Stimulated activated CD4-positive, alpha-beta T cell treated with anti-CD3 and anti-CD28 coated beads, Interleukin-2, amount 100 ng/mL, for 48 hours (primary cell): ENCODE measurements at regions not wholly inside any gene's neighbourhood (a gene's known extent, or its start where the extent isn't known, plus 50 kb on each side); places are given as distances from the start of the nearest gene placed in this dataset.

Experiments
- DNase-seq, 2 donors: peaks; one replicate each; pipeline ENCODE4 v3.0.0-alpha.2; 2020

DNA sequence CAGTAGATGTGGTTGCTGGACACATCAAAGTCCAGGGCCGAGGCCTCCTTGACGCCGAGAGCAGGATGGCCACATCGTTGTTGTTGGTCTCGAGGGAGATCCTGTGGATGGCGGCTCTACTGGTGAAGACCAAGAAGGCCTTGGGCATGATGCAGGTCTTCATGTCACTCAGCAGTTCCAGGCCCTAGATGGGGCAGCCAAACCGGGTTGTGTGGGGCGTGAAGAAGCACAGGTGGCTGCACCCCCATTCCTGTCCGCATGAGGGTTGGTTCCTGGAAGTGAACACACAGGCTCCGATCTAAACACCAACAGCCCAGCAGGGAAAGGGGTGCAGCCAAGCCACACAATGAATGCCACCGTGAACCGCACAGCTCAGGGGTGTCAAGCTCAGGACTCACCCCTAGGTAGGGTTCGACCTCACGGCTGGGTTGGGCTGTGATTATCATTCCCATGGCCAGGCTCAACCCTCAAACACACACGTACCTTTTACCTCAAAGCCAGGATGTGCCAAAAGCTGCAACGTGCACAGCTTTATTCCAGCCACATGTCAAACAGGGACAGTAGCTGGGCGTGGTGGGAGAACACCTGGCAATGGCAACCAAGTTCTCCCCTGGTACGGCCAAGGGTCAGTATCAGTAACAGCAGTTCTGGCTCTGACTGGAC lies 132.3 kb downstream of the CRYBB2 start:
- no peak for DNase-seq

DNA sequence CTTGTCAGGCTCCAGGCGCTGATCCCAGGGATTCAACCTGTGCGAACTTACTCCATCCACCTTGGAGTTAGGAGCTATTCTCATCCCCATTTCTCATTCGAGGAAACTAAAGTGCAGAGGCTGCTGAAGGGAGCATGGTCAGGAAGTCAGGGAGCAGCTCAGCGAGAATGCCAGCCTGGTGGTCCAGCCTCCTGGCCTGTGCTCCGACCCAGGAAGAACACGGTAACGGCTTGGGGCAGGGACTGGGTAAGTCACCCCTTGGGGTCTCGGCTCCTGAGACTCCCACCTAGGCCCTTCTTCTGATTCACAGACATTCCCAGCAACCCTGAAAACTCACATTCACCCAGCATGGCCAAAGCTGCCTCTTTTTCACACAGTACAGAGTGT lies 132.8 kb downstream of the CRYBB2 start:
- no peak for DNase-seq

DNA sequence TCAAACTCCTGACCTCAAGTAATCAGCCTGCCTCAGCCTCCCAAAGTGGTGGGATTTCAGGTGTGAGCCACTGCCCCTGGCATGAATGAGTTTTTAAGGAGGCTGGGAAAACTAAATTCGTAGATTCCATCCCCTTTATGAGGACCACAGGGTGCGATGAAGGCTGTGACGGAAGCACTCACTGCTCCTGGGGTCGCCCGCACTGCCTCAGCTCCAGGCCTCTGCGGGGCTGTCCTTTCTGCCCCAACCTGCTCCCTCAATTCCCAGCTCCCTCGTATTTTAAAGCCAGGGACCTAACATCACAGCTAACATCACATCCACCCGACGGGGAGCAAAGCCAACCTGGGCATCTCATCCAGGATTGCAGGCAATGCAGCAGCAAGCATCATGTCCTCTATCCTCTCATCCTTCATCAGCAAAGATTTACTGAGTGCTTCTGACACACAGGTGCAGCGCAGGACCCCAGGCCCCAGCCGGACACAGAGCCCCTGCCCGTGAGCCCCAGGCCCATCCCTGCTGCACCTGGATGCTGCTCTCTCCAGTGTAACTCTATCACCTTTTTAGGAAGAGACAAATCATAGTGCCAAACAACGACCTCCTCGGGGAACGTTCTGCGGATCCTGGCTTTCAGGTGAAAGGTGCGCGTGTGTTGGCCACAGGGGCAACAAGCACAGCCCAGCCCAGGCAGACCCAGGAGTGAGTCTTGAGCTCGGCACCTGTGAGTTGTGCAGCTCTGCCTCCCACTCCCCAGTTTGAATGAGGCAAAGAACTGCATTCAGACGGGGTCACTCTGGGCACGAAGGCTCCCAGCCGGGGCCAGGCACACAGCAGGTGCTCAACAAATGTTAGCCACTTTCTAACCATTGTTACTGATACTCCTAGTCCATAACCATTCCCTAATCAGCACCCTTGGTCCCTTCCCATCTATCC lies 134.3 kb downstream of the CRYBB2 start:
- DNase-seq, result no peak

DNA sequence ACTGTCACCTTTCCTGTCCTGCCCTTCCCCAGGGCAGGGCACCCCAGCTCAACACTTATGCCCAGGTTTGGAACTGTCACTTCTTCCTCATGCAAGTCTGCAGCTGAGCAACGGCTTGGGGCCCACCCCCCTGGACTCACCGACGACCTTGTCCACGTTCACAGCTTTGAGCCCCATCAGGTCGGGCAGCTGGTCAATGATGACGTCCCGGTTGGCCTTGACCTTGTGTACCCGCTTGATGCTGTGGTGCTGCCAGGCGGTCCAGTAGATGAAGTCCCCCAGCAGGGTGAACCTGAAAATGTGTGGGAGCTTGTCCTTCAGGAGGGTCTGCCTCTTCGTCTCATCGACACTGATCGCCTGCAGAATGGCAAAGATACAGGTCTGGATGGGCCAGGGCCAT lies 135.0 kb downstream of the CRYBB2 start:
- no peak for DNase-seq

DNA sequence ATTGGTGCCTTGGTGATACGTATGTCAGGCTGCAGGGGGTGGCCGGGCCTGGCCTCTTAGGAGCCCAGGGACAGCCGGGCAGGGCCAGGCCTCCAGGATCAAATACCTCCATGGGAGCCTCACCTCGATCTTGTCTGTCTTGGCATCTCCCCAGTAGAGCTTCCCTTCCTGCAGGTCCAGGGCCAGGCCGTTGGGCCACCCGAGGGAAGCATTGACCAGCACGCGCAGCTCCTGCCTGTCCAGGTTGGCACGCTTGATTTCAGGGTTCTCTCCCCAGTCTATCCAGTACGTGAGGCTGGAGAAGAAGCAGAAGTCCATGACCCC lies 137.7 kb downstream of the CRYBB2 start:
- no peak for DNase-seq

DNA sequence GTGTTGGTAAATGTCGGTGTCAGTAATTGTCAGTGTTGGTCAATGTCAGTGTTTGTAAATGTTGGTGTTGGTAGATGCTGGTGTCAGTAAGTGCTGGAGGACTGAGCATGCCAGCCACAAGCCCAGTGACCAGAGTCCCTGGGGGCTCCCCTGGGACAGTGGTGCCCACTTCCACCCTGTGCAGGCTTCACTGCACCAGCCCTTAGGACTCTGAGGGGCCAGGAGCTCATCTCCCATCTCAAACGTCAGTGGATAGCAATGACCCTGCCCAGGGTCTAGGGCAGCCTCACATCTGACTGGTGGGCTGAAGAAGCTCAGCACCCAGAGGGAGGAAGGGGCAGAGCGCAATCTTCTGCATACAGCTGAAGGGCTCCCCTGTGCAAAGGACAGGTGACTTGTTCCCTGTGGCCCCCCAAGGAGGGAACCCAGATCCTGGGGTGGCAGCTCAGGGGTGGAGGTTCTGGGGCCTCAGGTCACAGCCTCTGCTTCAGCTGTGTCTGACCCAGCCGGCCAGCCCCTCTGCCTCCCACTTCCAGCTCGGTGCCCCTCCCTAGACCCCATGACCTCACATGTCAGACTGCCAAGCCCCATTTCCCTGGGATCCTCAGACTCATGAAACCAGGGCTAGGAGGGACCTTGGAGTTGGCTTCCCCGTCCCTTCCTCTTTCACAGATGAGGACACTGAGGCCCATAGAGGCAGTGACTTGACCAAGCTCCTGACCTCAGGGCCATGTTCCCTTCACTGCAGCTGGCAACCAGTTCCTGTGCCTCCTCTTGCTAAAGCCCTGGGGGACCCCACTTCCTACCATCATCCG lies 138.4 kb downstream of the CRYBB2 start:
- no peak for DNase-seq

DNA sequence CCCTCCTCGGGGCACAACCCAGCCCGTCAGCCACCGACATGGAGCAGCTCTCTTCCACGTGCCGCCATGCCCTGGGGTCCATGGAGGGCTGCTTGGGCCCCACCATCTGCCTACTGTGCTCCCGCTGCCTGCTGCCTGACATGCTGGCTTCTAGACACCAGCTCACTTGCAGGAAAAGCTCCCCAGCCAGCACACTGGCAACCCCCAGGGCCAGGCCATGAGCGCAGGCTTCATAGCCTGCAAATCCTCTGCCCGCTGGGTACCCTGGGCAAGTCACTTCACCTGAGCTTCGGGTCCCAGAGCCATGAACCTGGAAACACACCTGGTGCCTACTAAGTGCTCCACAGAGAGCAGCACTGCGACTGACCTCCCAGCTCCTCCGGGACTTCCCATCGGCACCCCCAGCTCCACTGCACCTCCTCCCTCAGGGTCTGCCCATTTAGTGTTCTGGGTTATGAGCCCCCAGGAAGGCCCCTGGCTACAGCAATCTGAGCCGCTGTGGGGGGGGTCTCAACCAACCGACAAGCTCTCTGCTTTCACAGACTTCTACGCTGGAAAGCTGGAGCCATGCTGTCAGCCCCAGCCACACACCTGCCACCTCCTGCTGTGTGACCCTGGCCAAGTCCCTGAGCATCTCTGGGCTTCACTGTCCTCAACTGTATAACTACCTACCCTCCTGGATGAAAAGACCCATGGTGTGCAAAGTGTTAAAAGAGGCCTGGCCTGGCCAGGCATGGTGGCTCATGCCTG lies 139.2 kb downstream of the CRYBB2 start:
- DNase-seq, result no peak

DNA sequence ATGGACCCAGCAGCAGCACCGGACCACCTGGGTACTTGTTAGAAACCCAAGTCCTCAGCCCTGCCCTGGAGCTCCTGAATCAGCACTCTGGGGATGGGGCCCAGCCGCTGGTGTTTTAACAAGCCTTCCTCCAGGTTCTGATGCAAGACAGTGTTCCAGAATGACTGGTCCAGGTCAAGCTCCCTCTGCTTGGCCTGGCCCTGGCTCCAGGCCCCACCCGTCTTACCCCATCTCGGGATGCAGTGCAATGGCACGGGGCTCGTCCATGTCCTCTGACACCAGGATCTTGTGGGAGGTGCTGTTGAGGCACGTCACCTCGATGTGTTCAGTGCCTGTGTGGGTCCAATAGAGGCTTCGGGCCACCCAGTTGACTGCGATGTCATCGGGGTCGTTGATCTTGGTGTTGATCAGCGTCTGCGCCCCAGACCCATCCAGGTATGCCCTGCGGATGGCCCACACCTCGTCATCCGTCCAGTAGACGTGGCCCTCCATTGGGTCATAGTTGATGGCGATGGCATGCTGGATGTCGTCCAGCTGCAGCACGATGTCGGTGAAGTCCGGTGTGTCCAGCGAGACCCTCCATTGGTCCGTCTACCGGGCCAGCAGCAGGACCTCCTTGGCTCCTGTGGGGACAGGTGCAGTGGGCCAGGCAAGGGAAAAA lies 140.3 kb downstream of the CRYBB2 start:
- no peak for DNase-seq

DNA sequence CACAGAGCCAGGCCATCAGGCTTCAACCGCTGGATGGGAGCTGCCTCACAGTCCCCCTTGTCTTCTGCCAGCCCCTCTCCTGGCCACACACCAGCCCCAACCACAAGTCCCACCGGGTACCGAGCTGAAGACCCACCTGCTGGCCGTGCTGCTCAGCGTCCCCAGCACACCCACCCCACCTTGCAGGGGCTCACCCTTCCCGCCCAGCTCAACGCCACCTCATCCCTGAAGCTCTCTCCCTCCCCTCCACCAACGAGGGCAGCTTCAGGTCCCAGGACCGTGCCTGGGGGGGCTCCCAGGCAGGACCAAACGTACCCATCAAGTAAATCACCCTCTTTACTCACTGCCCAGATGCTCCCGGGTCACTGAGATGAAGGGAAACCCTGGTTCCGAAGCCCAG lies 141.0 kb downstream of the CRYBB2 start:
- DNase-seq, result no peak

DNA sequence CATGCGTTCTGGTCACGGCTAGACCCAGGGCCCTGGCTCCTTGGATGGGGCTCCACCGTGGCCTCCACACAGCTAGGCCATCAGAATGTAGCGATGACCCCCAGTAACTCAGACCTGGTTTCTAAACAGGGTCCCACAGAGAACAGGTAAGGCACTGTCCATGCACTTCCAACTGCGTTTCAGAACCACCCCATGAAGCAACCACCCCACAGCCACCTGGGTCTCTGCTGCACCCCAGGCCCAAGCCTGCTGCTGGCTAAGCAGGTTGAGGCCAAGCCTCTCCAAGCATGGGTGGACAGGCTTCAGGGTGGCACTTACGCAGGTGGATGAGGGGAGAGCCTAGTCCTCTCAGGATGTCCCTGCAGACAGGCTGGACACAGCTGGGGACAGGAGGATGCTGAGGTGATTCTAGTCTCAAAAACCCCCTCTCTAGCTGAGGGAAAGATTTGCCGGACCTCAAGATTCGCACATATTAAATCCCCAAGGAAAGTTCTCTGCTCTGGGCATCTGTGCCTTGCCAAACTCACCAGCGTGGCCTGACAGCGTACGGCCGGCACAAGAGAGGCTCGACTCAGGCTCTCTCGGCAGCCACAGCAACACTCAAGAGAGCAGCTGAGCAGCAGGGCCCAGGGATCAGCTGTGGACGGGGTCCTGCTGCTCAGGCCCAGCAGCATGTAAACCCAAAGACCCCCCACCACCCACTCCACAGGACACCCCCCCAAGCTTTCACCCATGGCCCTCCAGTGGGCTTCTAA lies 141.6 kb downstream of the CRYBB2 start:
- no peak for DNase-seq

DNA sequence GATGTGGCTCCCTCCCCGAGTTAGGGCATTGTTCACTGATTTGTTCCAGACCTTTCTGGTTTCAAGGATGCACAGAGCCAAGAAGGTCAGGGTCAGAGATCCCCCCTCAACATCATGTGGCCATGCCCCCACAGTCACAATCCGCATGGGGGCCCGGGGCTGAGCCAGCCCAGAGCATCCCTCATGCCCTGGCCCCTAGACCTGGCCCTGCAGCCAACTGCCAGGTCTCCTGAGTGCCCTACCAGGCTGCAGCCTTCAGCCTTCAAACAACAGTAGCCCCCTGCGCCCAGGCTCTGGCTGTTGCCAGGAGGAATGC lies 142.4 kb downstream of the CRYBB2 start:
- no peak for DNase-seq

DNA sequence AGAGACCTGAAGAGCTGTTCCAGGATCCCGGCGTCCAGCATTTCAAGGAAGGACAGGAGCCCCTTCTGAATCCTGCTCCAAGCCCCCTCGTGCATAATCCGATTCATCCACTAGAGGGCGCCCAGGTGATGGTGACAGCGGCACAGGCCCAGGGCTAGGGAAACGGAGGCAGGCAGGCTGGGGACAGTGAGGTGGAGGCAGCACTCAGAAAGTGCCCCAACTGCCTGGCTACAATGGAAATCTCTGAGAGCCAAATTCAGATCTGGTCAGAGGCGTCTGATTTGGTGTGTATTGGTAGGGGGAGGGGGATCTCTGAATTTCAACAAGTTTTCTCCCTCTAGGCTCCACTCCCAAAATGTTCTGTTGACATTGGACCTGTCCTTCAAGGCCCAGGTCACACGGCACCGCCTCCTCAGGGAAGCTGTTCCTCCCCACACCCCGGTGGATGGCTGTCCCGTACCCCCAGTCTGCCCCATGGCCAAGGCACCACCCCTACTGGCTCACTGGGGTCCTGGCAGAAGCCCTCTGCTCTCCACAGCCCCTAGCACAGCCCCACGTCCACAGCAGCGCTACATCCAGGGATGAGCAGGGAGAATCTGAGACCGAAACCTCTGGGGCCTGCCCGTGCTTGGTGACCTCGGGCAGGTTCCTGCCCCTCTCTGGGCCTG lies 142.9 kb downstream of the CRYBB2 start:
- DNase-seq, result peak; percentile 77 to 80

DNA sequence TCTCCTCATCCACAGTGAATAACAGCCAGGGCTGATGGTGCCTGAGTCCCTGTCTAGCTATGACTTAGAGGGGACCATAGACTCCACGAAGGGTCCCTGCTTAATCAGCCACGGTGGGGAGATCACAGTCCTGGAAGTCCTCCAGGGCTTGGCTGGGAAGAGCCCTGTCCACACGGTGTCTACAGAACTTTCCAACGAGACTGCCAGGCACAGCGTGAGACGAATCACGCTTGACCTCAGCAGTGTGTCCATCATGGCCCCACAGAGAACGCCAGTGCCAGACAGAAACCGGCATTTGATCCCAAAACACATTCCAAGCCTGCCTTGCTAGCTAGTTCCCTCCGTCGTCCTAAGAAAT lies 143.4 kb downstream of the CRYBB2 start:
- no peak for DNase-seq

DNA sequence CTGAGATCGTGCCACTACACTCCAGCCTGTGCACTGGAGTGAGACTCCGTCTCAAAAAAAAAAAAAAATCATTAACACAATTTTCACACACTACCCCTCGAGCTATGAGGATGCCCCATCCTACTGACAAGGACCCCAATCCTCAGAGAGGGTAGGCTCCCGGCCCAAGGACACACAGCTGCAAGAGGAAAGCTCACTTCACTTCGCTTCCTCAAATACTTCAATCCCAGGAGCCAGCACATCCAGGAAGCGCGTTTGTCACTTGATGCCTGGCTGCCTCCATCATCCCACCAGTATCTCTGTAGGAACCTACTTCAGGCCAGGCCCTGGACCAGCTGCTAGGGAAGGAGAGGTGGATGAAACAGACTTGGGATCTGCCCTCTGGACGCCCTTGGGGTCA lies 144.0 kb downstream of the CRYBB2 start:
- no peak for DNase-seq

DNA sequence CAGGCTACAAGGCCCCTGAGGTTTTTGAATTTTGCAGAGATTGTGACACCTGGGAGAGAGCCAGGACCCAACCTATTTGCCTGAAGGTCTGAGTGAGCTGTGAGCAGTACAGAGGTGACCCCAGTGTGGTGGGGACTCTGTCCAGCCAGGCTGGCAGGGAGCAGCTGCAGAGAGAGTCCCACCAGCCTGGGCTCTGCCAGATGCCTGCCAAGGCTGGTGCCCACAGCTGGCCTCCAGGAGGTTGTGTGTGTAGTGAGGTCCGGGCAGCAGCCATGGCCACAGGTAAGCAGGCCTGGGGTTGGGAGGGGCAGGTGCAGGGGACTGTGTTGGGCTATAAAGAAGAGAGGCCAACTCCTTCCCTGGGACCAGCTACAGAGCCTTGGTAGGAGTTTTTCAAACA lies 144.8 kb downstream of the CRYBB2 start:
- DNase-seq, result no peak

DNA sequence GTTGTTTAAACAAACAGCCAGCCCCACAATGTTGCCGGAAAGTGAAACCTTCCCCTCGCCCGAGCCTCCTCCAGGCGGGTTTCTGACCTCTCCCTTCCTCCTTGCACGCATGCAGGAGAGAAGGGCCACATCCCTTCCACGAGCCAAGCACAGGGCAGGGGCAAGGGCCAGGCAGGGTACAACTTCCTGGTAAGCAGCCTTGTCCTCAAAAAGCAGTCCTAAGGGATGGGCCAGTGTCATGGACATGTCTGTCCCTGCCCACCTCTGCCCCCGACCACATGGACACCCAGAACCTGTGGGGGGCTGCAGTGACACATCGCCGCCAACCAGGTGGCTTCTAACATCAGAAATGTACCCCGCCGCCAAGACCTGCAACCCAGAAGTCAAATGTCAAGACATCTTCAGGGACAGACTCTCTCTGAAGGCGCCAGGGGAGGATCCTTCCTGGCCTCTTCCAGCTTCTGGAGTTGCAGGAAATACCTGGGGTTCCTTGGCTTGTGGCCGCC lies 145.3 kb downstream of the CRYBB2 start:
- no peak for DNase-seq

DNA sequence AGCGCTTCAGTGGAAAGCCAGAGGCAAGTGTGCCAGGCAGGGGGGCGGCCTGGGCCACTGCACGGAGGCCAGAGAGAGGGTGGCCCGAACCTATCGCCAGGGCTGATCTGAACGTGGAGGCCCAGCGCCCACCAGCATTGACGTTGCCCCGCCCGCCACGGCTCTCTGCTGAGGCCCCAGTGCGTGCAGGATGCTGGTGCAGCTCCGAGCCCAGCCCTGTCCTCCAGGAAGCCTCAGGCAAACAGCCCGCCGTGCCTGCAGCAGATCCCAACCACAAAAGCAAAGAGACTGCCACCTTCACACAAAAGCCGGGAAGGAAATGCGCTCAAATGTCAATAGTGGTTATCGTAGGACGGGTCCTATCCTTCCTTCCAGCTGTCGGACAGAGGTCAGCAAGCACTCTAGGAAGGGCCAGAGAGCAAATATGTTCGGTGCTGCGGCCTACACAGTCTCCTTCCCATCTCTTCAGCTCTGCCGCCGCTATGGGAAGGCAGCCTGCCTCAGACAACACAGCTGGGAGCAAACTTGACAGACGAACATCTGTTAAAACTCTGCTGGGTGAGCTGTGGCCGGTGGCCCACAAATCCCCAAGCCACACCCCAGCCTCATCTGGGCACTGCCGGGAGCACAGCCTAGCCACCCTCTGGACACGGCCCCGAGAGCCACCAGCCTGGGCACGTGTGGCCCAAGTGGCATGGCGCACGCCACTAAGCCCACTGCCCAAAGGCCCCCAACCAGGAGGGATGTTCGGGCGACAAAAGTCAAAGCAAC lies 146.2 kb downstream of the CRYBB2 start:
- no peak for DNase-seq

DNA sequence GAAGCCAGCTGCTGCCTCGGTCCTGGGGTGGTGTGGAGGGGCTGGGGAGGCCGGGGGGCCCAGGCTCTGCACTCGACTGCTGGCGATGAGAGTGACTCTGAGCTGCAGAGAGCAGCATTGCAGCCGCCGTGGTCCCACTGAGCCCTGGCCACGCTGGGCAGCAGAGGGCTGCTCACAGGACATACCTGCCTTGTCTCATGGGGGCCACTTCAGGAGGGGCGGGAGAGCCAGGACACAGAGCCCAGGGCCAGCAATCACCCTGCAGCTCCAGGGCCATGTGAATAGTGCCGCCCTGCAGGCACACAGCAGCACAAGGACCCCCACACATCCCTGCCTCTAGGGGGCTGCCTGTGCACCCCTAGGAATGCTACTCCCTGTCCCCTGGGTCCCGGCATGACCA lies 147.0 kb downstream of the CRYBB2 start:
- no peak for DNase-seq

DNA sequence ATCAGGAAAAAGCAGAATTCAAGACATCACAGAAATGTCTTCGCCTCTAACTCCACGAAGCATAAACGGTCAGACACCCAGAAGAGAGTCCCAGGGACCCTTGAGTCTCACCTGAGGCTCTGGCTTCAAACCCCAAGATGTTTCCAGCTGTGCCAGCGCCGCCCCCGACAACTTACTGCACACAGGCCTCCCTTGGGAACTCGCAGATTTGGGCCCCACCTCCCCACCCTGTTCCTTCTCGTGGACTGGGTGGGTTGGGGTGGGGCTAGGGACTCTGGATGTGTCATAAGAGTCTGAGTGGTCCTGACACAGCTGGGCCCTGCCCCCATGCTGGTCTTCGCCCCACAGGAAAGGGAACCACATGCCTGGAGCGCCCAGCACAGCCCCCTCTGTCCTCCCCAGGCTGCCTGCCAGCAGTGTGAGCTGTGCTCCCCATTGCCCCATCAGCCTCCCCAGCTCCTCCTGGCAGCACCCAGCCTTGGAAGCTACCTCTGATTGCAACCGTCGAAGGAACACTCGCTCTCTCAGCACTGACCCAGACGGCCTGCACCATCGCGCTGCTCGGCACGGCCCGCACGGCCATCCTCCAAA lies 147.5 kb downstream of the CRYBB2 start:
- DNase-seq, result no peak

DNA sequence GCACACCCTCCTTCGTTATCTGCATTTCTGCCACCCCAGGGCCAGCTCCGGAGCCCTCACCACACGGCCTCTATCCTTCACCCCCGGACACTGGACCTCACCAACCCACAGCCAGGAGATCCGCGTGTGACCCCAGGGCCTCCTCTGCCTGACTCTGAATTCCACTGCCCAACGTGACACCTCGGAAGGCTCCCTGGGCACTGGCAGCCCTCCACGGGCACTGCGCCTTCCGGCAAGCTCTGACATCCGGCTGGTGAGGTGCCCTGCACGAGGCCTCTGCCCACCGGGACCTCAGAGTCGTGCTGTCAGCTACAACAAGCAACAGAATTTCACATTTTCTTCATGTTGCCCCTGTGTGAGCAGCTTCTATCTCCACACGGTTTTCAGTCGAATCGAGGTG lies 148.3 kb downstream of the CRYBB2 start:
- DNase-seq, result no peak
